Transverse colon (tissue), 4 donors: ENCODE measurements at regions not wholly inside any gene's neighbourhood (a gene's known extent, or its start where the extent isn't known, plus 50 kb on each side); places are given as distances from the start of the nearest gene placed in this dataset.

Experiments used
- DNase-seq: peaks from one replicate; pipeline ENCODE4 v3.0.0-alpha.2; 2019
- H3K27ac ChIP-seq, 4 donors: fragments of 200-600 bp; sonication (generic); 2 replicates each; pipeline ENCODE4 v1.5.1; 2016 to 2018; ENCODE audit warnings: inconsistent platforms in 4 of 4
- H3K27me3 ChIP-seq: fragments of 200-600 bp; sonication (generic); 2 replicates; pipeline ENCODE4 v1.5.1; 2017; ENCODE audit warnings: inconsistent platforms
- H3K36me3 ChIP-seq, 4 donors: fragments of 200-600 bp; sonication (generic); 2 replicates each; pipeline ENCODE4 v1.5.1; 2017 to 2019; ENCODE audit warnings: inconsistent platforms in 4 of 4
- H3K4me1 ChIP-seq, 4 donors: fragments of 200-600 bp; sonication (generic); 2 replicates each; pipeline ENCODE4 v1.5.1; 2017 to 2020; ENCODE audit warnings: inconsistent platforms in 4 of 4
- H3K4me3 ChIP-seq, 4 donors: fragments of 200-600 bp; sonication (generic); 1 replicate in 1 of 4; 2 replicates in 3 of 4; pipeline versions ENCODE4 v1.5.1 to v1.6.1; 2017 to 2019; ENCODE audit warnings: inconsistent platforms in 4 of 4
- H3K9me3 ChIP-seq, 2 donors: fragments of 200-600 bp; sonication (generic); 2 replicates each; pipeline ENCODE4 v1.5.1; 2017 to 2019; ENCODE audit warnings: inconsistent platforms in 2 of 2
- CTCF ChIP-seq, 5 experiments: fragments of 200-600 bp in 3 of 5; fragments of 450-650 bp in 2 of 5; sonication (generic) in 3 of 5; IDR thresholded peaks; 1 replicate in 2 of 5; 2 replicates in 3 of 5; pipeline ENCODE4 v1.5.1; 2016 to 2017; ENCODE audit warnings: antibody characterized with exemption in 5 of 5, inconsistent platforms in 3 of 5, mild to moderate bottlenecking in 2 of 5, moderate library complexity in 1 of 5
- EP300 ChIP-seq: sonication (generic); formaldehyde crosslinking; IDR thresholded peaks from one replicate; pipeline ENCODE4 v1.6.1; 2017; ENCODE audit warnings: antibody characterized with exemption, low read depth
- POLR2A ChIP-seq: fragments of 450-650 bp; IDR thresholded peaks from one replicate; pipeline ENCODE4 v1.6.1; 2016; ENCODE audit warnings: antibody characterized with exemption, mild to moderate bottlenecking, moderate library complexity
- POLR2AphosphoS5 ChIP-seq, 3 donors: sonication (generic); formaldehyde crosslinking; IDR thresholded peaks; one replicate each; pipeline ENCODE4 v1.6.1; 2016; ENCODE audit warnings: antibody characterized with exemption in 3 of 3
- WGBS, 2 donors: methylation state at CpG; one replicate each; pipeline ENCODE4 v1.1.5; 2018; ENCODE audit warnings: low coverage in 1 of 2; 5-methylcytosine and 5-hydroxymethylcytosine counted together
- in situ Hi-C, 4 donors: fragments of 200-750 bp; cut with MboI; loops; one replicate each; pipeline versions ENCODE4 v1.15.0 to v1.15.1; 2017; ENCODE audit warnings: low sequenced_read_pairs in 3 of 4, low pct_ligation_motif_present in 1 of 4, low pct_unique_long_range_greater_than_20kb in 1 of 4
- intact Hi-C: fragments of 100-400 bp; cut with DNase I; formaldehyde crosslinking; loops from one replicate; pipeline ENCODE4 v1.15.1; 2023; ENCODE audit warnings: low total_unique reads

GRCh38 chr6:147122823-147123222 lies 81.4 kb upstream of the STXBP5 start:
- 63 to 100% methylated on average over 1 of the region's 1 CpG for WGBS, 2 donors
- H3K9me3 ChIP-seq, result no peaks in the 10 kb centered on the region
- H3K27ac ChIP-seq, result no peak overlapping the region
- H3K27me3 ChIP-seq, result no peaks in the 10 kb centered on the region
- peaks cover 0 to 2% (median 1%) of the 10 kb centered on the region in 4 donors for H3K4me1 ChIP-seq
- in situ Hi-C loops (no loop called here), intact Hi-C loops (no loop called here)
- TF ChIP-seq POLR2A (no peak), EP300 (no peak), CTCF (IDR thresholded peaks at IDR 0.05) (no peak), POLR2AphosphoS5 (IDR thresholded peaks at IDR 0.05) (no peak)
- DNase-seq, result no peak
- H3K4me3 ChIP-seq, result no peak overlapping the region
- no peaks in the 10 kb centered on the region for H3K36me3 ChIP-seq

- Histone ChIP-seq H3K4me1 (no peaks in the 10 kb centered on the region), H3K9me3 (no peaks in the 10 kb centered on the region), H3K36me3 (no peaks in the 10 kb centered on the region), H3K4me3 (no peak overlapping the region), H3K27me3 (no peaks in the 10 kb centered on the region), H3K27ac (no peak overlapping the region)
- intact Hi-C loops, result no loop called here
- WGBS, 2 donors, result 90 to 93% methylated on average over 2 to 6 of the region's 6 CpGs
- DNase-seq, result no peak
- TF ChIP-seq EP300 (no peak), CTCF (IDR thresholded peaks at IDR 0.05) (no peak), POLR2AphosphoS5 (IDR thresholded peaks at IDR 0.05) (no peak), POLR2A (no peak)
- in situ Hi-C loops, result no loop called here
Observed at GRCh38 chr6:147126618-147127022, 77.6 kb upstream of the STXBP5 start.

GRCh38 chr6:147127587-147127986 lies 76.6 kb upstream of the STXBP5 start:
- Histone ChIP-seq H3K27me3 (no peaks in the 10 kb centered on the region), H3K4me1 (no peaks in the 10 kb centered on the region), H3K4me3 (no peak overlapping the region), H3K27ac (no peak overlapping the region), H3K9me3 (no peaks in the 10 kb centered on the region), H3K36me3 (no peaks in the 10 kb centered on the region)
- in situ Hi-C loops, result no loop called here
- intact Hi-C loops, result no loop called here
- TF ChIP-seq EP300, result no peak
- no peak for TF ChIP-seq POLR2A
- no peak for TF ChIP-seq CTCF (IDR thresholded peaks at IDR 0.05)
- TF ChIP-seq POLR2AphosphoS5 (IDR thresholded peaks at IDR 0.05), result no peak
- no peak for DNase-seq
- 63 to 77% methylated on average over 2 of the region's 2 CpGs for WGBS, 2 donors

GRCh38 chr6:147128056-147128455 lies 76.2 kb upstream of the STXBP5 start:
- 87 to 95% methylated on average over 2 of the region's 2 CpGs for WGBS, 2 donors
- H3K4me3 ChIP-seq, result no peak overlapping the region
- H3K4me1 ChIP-seq, result no peaks in the 10 kb centered on the region
- in situ Hi-C loops (no loop called here), intact Hi-C loops (no loop called here)
- H3K36me3 ChIP-seq, result no peaks in the 10 kb centered on the region
- H3K27me3 ChIP-seq, result no peaks in the 10 kb centered on the region
- H3K27ac ChIP-seq, result no peak overlapping the region
- no peak for TF ChIP-seq POLR2A
- TF ChIP-seq CTCF (IDR thresholded peaks at IDR 0.05), result no peak
- TF ChIP-seq EP300, result no peak
- TF ChIP-seq POLR2AphosphoS5 (IDR thresholded peaks at IDR 0.05), result no peak
- H3K9me3 ChIP-seq, result no peaks in the 10 kb centered on the region
- DNase-seq, result no peak
